ENCODE measurements at regions not wholly inside any gene's neighbourhood (a gene's known extent, or its start where the extent isn't known, plus 50 kb on each side); places are given as distances from the start of the nearest gene placed in this dataset.

GRCh38 chr7:46539892-46540483, 618.9 kb upstream of the IGFBP3 start:
- DNase-seq (ENCODE audit: low spot score) = no peak

GRCh38 chr7:46537191-46537905, 616.3 kb upstream of the IGFBP3 start:
- no peak for DNase-seq (ENCODE audit: low spot score)

GRCh38 chr7:46534664-46535588, 613.9 kb upstream of the IGFBP3 start:
- DNase-seq (ENCODE audit: low spot score) = peak; percentile 64

- no peak for DNase-seq (ENCODE audit: low spot score)
Observed at GRCh38 chr7:46533946-46534345, 612.9 kb upstream of the IGFBP3 start.

GRCh38 chr7:46532571-46532970, 611.5 kb upstream of the IGFBP3 start:
- peak; percentile 61 for DNase-seq (ENCODE audit: low spot score)

- DNase-seq (ENCODE audit: low spot score) = no peak
Observed at GRCh38 chr7:46530081-46530750, 609.1 kb upstream of the IGFBP3 start.

GRCh38 chr7:46527360-46527759, 606.3 kb upstream of the IGFBP3 start:
- no peak for DNase-seq (ENCODE audit: low spot score)

GRCh38 chr7:46525876-46526275, 604.8 kb upstream of the IGFBP3 start:
- DNase-seq (ENCODE audit: low spot score) = peak; percentile 67

GRCh38 chr7:46524350-46524749, 603.3 kb upstream of the IGFBP3 start:
- DNase-seq (ENCODE audit: low spot score) = peak; percentile 47

GRCh38 chr7:46522354-46522906, 601.4 kb upstream of the IGFBP3 start:
- DNase-seq (ENCODE audit: low spot score) = no peak

GRCh38 chr7:46518713-46519112, 597.6 kb upstream of the IGFBP3 start:
- no peak for DNase-seq (ENCODE audit: low spot score)

- DNase-seq (ENCODE audit: low spot score) = peak; percentile 94
Observed at GRCh38 chr7:46515844-46516590, 594.9 kb upstream of the IGFBP3 start.

GRCh38 chr7:46513447-46513848, 592.4 kb upstream of the IGFBP3 start:
- DNase-seq (ENCODE audit: low spot score) = no peak

GRCh38 chr7:46512891-46513413, 591.9 kb upstream of the IGFBP3 start:
- DNase-seq (ENCODE audit: low spot score) = no peak

GRCh38 chr7:46511442-46512215, 590.6 kb upstream of the IGFBP3 start:
- no peak for DNase-seq (ENCODE audit: low spot score)

- no peak for DNase-seq (ENCODE audit: low spot score)
Observed at GRCh38 chr7:46508583-46508982, 587.5 kb upstream of the IGFBP3 start.

GRCh38 chr7:46507560-46507959, 586.5 kb upstream of the IGFBP3 start:
- no peak for DNase-seq (ENCODE audit: low spot score)

GRCh38 chr7:46494441-46494840, 573.4 kb upstream of the IGFBP3 start:
- DNase-seq (ENCODE audit: low spot score) = no peak

- DNase-seq (ENCODE audit: low spot score) = no peak
Observed at GRCh38 chr7:46494028-46494427, 573.0 kb upstream of the IGFBP3 start.

GRCh38 chr7:46493196-46493595, 572.1 kb upstream of the IGFBP3 start:
- no peak for DNase-seq (ENCODE audit: low spot score)

Measured in kidney tubule cell (primary cell).